Osteoblast (primary cell): ENCODE measurements at regions not wholly inside any gene's neighbourhood (a gene's known extent, or its start where the extent isn't known, plus 50 kb on each side); places are given as distances from the start of the nearest gene placed in this dataset.
"Not testable (repeated sequence)": the region's sequence is repeated elsewhere in the genome, so short reads cannot be mapped to it uniquely, and the experiment has no call there.

Experiments
- DNase-seq: peaks from one replicate; pipeline ENCODE4 v3.0.0; 2011; ENCODE audit warnings: low spot score, mixed read lengths; ENCODE audit not compliant: insufficient read length; ENCODE audit errors: missing footprints
- H2AFZ ChIP-seq: 2 replicates; pipeline ENCODE4 v1.6.0; 2011; ENCODE audit warnings: mild to moderate bottlenecking, low read length
- H3K27ac ChIP-seq: 2 replicates; pipeline ENCODE4 v1.5.1; 2011; ENCODE audit warnings: mild to moderate bottlenecking, low read depth, low read length, moderate library complexity
- H3K27me3 ChIP-seq: 2 replicates; pipeline ENCODE4 v1.6.0; 2012; ENCODE audit warnings: mild to moderate bottlenecking, control low read depth, inconsistent platforms, low read length, moderate library complexity; ENCODE audit not compliant: insufficient read depth
- H3K36me3 ChIP-seq: 2 replicates; pipeline ENCODE4 v1.5.1; 2011; ENCODE audit warnings: mild to moderate bottlenecking, low read length, control low read depth, moderate library complexity; ENCODE audit not compliant: insufficient read depth
- H3K4me1 ChIP-seq: 2 replicates; pipeline ENCODE4 v1.5.1; 2011; ENCODE audit warnings: mild to moderate bottlenecking, low read length, control low read depth, moderate library complexity; ENCODE audit not compliant: insufficient read depth
- H3K4me2 ChIP-seq: 2 replicates; pipeline ENCODE4 v1.6.0; 2011; ENCODE audit warnings: mild to moderate bottlenecking, low read length; ENCODE audit not compliant: insufficient read depth
- H3K4me3 ChIP-seq: fragments of 200-600 bp; sonication (generic); 3 replicates; pipeline ENCODE4 v1.5.1; 2012; ENCODE audit warnings: mild to moderate bottlenecking, low read length, inconsistent platforms; ENCODE audit not compliant: insufficient read depth
- H3K79me2 ChIP-seq: 2 replicates; pipeline ENCODE4 v1.6.0; 2012; ENCODE audit warnings: mild to moderate bottlenecking, low read length, control low read depth, inconsistent platforms; ENCODE audit not compliant: insufficient read depth
- H3K9me3 ChIP-seq: 2 replicates; pipeline ENCODE4 v1.5.1; 2011; ENCODE audit warnings: low read depth, low read length, control low read depth
- H4K20me1 ChIP-seq: 2 replicates; pipeline ENCODE4 v1.6.0; 2012; ENCODE audit warnings: mild to moderate bottlenecking, low read length, control low read depth; ENCODE audit not compliant: insufficient read depth
- TF ChIP-seq, protein P1 (sequence below): IDR thresholded peaks from 2 replicates; pipeline ENCODE4 v1.5.1; 2011; ENCODE audit warnings: mild to moderate bottlenecking, low read depth, low read length, moderate library complexity; ENCODE audit errors: extremely low read depth

- Histone ChIP-seq H3K4me3 (no peak overlapping the region), H3K79me2 (no peaks in the 10 kb centered on the region), H3K27ac (no peak overlapping the region), H2AFZ (no peak overlapping the region), H3K4me1 (peaks cover 31% of the 10 kb centered on the region), H3K4me2 (no peak overlapping the region), H3K9me3 (no peaks in the 10 kb centered on the region), H4K20me1 (no peaks in the 10 kb centered on the region), H3K36me3 (no peaks in the 10 kb centered on the region), H3K27me3 (no peaks in the 10 kb centered on the region)
- TF ChIP-seq, protein P1, sequence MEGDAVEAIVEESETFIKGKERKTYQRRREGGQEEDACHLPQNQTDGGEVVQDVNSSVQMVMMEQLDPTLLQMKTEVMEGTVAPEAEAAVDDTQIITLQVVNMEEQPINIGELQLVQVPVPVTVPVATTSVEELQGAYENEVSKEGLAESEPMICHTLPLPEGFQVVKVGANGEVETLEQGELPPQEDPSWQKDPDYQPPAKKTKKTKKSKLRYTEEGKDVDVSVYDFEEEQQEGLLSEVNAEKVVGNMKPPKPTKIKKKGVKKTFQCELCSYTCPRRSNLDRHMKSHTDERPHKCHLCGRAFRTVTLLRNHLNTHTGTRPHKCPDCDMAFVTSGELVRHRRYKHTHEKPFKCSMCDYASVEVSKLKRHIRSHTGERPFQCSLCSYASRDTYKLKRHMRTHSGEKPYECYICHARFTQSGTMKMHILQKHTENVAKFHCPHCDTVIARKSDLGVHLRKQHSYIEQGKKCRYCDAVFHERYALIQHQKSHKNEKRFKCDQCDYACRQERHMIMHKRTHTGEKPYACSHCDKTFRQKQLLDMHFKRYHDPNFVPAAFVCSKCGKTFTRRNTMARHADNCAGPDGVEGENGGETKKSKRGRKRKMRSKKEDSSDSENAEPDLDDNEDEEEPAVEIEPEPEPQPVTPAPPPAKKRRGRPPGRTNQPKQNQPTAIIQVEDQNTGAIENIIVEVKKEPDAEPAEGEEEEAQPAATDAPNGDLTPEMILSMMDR, result no peak
- no peak for DNase-seq
Measured at GRCh38 chr2:145748927-145749326, 1229.0 kb upstream of the ZEB2 start.

DNA sequence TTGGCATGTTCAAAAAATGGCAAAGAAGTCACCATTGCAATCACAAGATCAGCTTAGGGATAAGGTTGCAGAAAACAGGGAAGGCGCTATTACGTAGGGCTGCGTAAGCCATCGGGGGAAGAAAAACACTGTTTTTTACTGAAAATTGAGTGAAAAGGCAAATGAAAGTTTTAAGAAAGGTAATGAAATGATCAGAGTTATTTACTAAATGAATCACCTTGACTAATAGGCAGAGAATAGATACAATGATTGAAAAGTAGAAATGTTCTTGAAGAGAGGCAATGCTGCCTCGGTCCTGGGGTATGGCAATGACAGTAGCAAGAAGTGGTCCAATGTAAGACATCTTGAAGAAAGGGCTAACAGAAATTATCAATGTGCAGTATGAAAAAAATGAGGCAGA is 1227.8 kb upstream of the ZEB2 start:
- Histone ChIP-seq H4K20me1 (no peaks in the 10 kb centered on the region), H3K9me3 (no peaks in the 10 kb centered on the region)

DNA sequence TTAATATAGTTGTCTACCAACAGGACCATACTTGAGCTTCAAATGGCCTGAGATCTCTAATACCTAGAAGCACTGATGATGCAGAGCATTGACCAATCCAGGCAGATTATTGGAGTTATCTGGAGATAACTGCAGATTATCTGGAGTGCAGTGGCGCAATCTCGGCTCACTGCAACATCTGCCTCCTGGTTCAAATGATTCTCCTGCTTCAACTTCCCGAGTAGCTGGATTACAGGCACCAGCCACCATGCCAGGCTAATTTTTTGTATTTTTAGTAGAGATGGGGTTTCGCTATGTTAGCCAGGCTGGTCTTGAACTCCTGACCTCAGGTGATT is 1225.4 kb upstream of the ZEB2 start:
- H3K79me2 ChIP-seq, H2AFZ ChIP-seq, H3K4me2 ChIP-seq, H4K20me1 ChIP-seq, H3K27me3 ChIP-seq, DNase-seq, H3K4me1 ChIP-seq, H3K36me3 ChIP-seq, H3K4me3 ChIP-seq, H3K9me3 ChIP-seq: not testable (repeated sequence)
- H3K27ac ChIP-seq, result peak overlapping the region; percentile 58

More for the DNA sequence above, 1227.8 kb upstream of the ZEB2 start:
- Histone ChIP-seq H3K36me3 (no peaks in the 10 kb centered on the region), H3K27ac (no peak overlapping the region), H3K4me2 (no peak overlapping the region), H3K79me2 (no peaks in the 10 kb centered on the region), H3K4me3 (no peak overlapping the region), H3K4me1 (peaks cover 26% of the 10 kb centered on the region), H2AFZ (no peak overlapping the region), H3K27me3 (no peaks in the 10 kb centered on the region)
- TF ChIP-seq, protein P1, result no peak
- no peak for DNase-seq

DNA sequence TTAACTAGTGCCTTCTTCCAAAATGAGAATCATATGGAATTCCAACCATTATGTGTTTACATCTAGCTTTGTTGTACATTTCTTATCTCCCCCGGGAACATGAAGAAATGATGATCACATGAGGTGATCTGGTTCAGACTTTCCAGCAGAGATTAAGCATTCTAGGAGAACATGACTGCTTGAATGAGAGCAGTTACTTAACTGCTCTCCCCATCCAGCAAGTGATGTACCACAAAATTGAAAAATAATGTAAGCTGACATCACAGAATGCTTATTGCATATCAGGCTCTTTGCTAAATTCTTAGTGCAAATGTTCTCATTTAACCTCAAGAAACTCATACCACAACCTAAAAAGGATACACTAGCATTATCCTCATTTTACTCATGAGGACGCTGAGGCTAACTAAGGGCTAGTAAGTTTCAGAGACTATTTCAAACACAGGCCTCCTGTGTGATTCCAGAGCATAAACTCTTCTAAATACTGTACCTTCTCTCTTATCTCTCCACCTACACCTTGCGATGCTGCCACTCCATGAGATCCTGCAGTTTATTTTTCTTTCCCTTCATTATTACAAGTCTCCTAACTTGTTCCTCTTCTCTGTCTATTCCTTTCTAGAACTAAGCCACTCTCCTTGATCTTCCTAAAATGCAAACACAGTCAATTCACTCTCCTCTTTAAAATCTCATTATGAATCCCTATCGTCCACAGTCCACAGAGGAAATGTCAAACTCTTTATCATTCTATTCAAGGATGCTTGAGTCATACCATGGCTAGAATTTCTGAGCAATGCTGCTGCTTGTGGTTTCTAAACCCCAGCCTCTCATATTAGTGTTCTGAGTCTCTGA is 1224.8 kb upstream of the ZEB2 start:
- Histone ChIP-seq H3K27me3 (no peaks in the 10 kb centered on the region), H3K9me3 (no peaks in the 10 kb centered on the region), H4K20me1 (no peaks in the 10 kb centered on the region), H3K79me2 (no peaks in the 10 kb centered on the region), H3K4me2 (peak overlapping the region; percentile 22), H3K36me3 (no peaks in the 10 kb centered on the region), H3K4me3 (no peak overlapping the region), H3K4me1 (peaks cover 8% of the 10 kb centered on the region), H3K27ac (peak overlapping the region; percentile 58), H2AFZ (no peak overlapping the region)
- DNase-seq, result peak; percentile 69
- TF ChIP-seq, protein P1, result no peak
